ENCODE measurements at regions not wholly inside any gene's neighbourhood (a gene's known extent, or its start where the extent isn't known, plus 50 kb on each side); places are given as distances from the start of the nearest gene placed in this dataset.

- FAIRE-seq, result no peak
- TF ChIP-seq CTCF (IDR thresholded peaks at IDR 0.05; ENCODE audit: insufficient read depth, missing control alignments), result no peak
- no peak for DNase-seq (ENCODE audit: insufficient read length, low spot score)
Observed at GRCh38 chr6:67541586-67541985, 1093.5 kb upstream of the ADGRB3 start.

GRCh38 chr6:67538032-67538431 is 1097.0 kb upstream of the ADGRB3 start:
- no peak for FAIRE-seq
- TF ChIP-seq CTCF (IDR thresholded peaks at IDR 0.05; ENCODE audit: insufficient read depth, missing control alignments), result no peak
- DNase-seq (ENCODE audit: insufficient read length, low spot score), result no peak

GRCh38 chr6:67535946-67536345 is 1099.1 kb upstream of the ADGRB3 start:
- no peak for FAIRE-seq

GRCh38 chr6:67506352-67506751 is 1128.7 kb upstream of the ADGRB3 start:
- DNase-seq (ENCODE audit: insufficient read length, low spot score) (no peak), FAIRE-seq (no peak)
- TF ChIP-seq CTCF (IDR thresholded peaks at IDR 0.05; ENCODE audit: insufficient read depth, missing control alignments), result no peak

More at GRCh38 chr6:67535946-67536345, 1099.1 kb upstream of the ADGRB3 start:
- no peak for TF ChIP-seq CTCF (IDR thresholded peaks at IDR 0.05; ENCODE audit: insufficient read depth, missing control alignments)
- DNase-seq (ENCODE audit: insufficient read length, low spot score), result no peak

GRCh38 chr6:67501755-67502154 is 1133.3 kb upstream of the ADGRB3 start:
- FAIRE-seq (no peak), DNase-seq (ENCODE audit: insufficient read length, low spot score) (no peak)
- no peak for TF ChIP-seq CTCF (IDR thresholded peaks at IDR 0.05; ENCODE audit: insufficient read depth, missing control alignments)

GRCh38 chr6:67497749-67498148 is 1137.3 kb upstream of the ADGRB3 start:
- FAIRE-seq (no peak), DNase-seq (ENCODE audit: insufficient read length, low spot score) (no peak)
- no peak for TF ChIP-seq CTCF (IDR thresholded peaks at IDR 0.05; ENCODE audit: insufficient read depth, missing control alignments)

- no peak for DNase-seq (ENCODE audit: insufficient read length, low spot score)
- TF ChIP-seq CTCF (IDR thresholded peaks at IDR 0.05; ENCODE audit: insufficient read depth, missing control alignments), result no peak
- FAIRE-seq, result no peak
Observed at GRCh38 chr6:67496191-67496590, 1138.9 kb upstream of the ADGRB3 start.
